ENCODE measurements at regions not wholly inside any gene's neighbourhood (a gene's known extent, or its start where the extent isn't known, plus 50 kb on each side); places are given as distances from the start of the nearest gene placed in this dataset.

GRCh38 chr12:71295953-71296352, 138.2 kb upstream of the TSPAN8 start:
- no peaks in the 10 kb centered on the region for H3K27me3 ChIP-seq (ENCODE audit: control insufficient read depth, insufficient read depth, low read length)
- no peaks in the 10 kb centered on the region for H3K36me3 ChIP-seq (ENCODE audit: control insufficient read depth, insufficient read depth, low read length)
- H3K9ac ChIP-seq (ENCODE audit: insufficient read depth, low read length) = no peak overlapping the region
- H3K4me1 ChIP-seq (ENCODE audit: control insufficient read depth, extremely low read depth, insufficient read depth, low read length) = no peaks in the 10 kb centered on the region
- H2AFZ ChIP-seq (ENCODE audit: low read length) = no peak overlapping the region
- H3K4me3 ChIP-seq (replicated peaks in 1 of 4; ENCODE audit: control extremely low read depth in 1 of 4, insufficient read depth in 1 of 4, low read depth in 3 of 4, low read length in 4 of 4) = no peak overlapping the region
- no peak overlapping the region for H3K27ac ChIP-seq (ENCODE audit: insufficient read depth, low read length)
- DNase-seq (ENCODE audit: low read depth in 2 of 2) = peak in 1 of 2 donors; percentile 1
- no peaks in the 10 kb centered on the region for H4K20me1 ChIP-seq (ENCODE audit: control insufficient read depth, extremely low read depth, insufficient read depth, low read length)
- TF ChIP-seq CTCF (conservative IDR thresholded peaks at IDR 0.05 in 1 of 2, IDR thresholded peaks at IDR 0.05 in 1 of 2; ENCODE audit: low read depth in 1 of 2, low read length in 2 of 2) (no peak), EZH2 (IDR thresholded peaks at IDR 0.05; ENCODE audit: low read length, missing control alignments) (no peak)
- no peak overlapping the region for H3K4me2 ChIP-seq (ENCODE audit: extremely low read depth, insufficient read depth, low read length)
- no peaks in the 10 kb centered on the region for H3K79me2 ChIP-seq (ENCODE audit: control insufficient read depth, insufficient read depth, low read length)
- H3K9me3 ChIP-seq (ENCODE audit: control insufficient read depth, insufficient read depth, low read depth, low read length) = no peaks in the 10 kb centered on the region

- Histone ChIP-seq H3K79me2 (ENCODE audit: control insufficient read depth, insufficient read depth, low read length) (no peaks in the 10 kb centered on the region), H2AFZ (ENCODE audit: low read length) (no peak overlapping the region), H3K27ac (ENCODE audit: insufficient read depth, low read length) (no peak overlapping the region), H3K4me1 (ENCODE audit: control insufficient read depth, extremely low read depth, insufficient read depth, low read length) (no peaks in the 10 kb centered on the region), H3K4me3 (replicated peaks in 1 of 4; ENCODE audit: control extremely low read depth in 1 of 4, insufficient read depth in 1 of 4, low read depth in 3 of 4, low read length in 4 of 4) (no peak overlapping the region), H4K20me1 (ENCODE audit: control insufficient read depth, extremely low read depth, insufficient read depth, low read length) (no peaks in the 10 kb centered on the region), H3K36me3 (ENCODE audit: control insufficient read depth, insufficient read depth, low read length) (no peaks in the 10 kb centered on the region), H3K4me2 (ENCODE audit: extremely low read depth, insufficient read depth, low read length) (no peak overlapping the region), H3K9ac (ENCODE audit: insufficient read depth, low read length) (no peak overlapping the region), H3K27me3 (ENCODE audit: control insufficient read depth, insufficient read depth, low read length) (no peaks in the 10 kb centered on the region), H3K9me3 (ENCODE audit: control insufficient read depth, insufficient read depth, low read depth, low read length) (no peaks in the 10 kb centered on the region)
- no peak for DNase-seq (ENCODE audit: low read depth in 2 of 2)
- no peak for TF ChIP-seq EZH2 (IDR thresholded peaks at IDR 0.05; ENCODE audit: low read length, missing control alignments)
- no peak for TF ChIP-seq CTCF (conservative IDR thresholded peaks at IDR 0.05 in 1 of 2, IDR thresholded peaks at IDR 0.05 in 1 of 2; ENCODE audit: low read depth in 1 of 2, low read length in 2 of 2)
These were observed 133.9 kb upstream of the TSPAN8 start for GRCh38 chr12:71291746-71292145.

DNA sequence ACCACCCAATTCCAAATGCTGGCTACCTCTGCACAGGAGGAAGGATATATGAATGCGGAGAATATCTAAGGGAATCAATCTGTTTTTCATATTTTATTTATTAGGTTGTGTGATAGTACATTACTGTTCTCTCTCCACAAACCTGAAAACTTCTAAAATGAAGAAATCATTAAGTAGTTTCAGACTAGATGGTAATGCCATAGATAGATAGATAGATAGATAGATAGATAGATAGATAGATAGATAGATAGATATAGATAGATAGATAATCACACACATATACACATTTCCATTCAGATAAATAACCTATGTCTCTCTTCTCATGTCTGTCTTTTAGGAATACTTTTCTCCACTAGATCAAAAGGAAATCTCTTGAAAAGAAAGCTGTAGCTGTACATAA, 126.1 kb upstream of the TSPAN8 start:
- H3K4me3 ChIP-seq (replicated peaks in 1 of 4; ENCODE audit: control extremely low read depth in 1 of 4, insufficient read depth in 1 of 4, low read depth in 3 of 4, low read length in 4 of 4) = no peak overlapping the region
- H3K9ac ChIP-seq (ENCODE audit: insufficient read depth, low read length) = no peak overlapping the region
- no peak for DNase-seq (ENCODE audit: low read depth in 2 of 2)
- H3K79me2 ChIP-seq (ENCODE audit: control insufficient read depth, insufficient read depth, low read length) = no peaks in the 10 kb centered on the region
- no peaks in the 10 kb centered on the region for H3K4me1 ChIP-seq (ENCODE audit: control insufficient read depth, extremely low read depth, insufficient read depth, low read length)
- no peaks in the 10 kb centered on the region for H3K9me3 ChIP-seq (ENCODE audit: control insufficient read depth, insufficient read depth, low read depth, low read length)
- no peak overlapping the region for H3K4me2 ChIP-seq (ENCODE audit: extremely low read depth, insufficient read depth, low read length)
- H3K36me3 ChIP-seq (ENCODE audit: control insufficient read depth, insufficient read depth, low read length) = no peaks in the 10 kb centered on the region
- no peaks in the 10 kb centered on the region for H3K27me3 ChIP-seq (ENCODE audit: control insufficient read depth, insufficient read depth, low read length)
- no peak for TF ChIP-seq EZH2 (IDR thresholded peaks at IDR 0.05; ENCODE audit: low read length, missing control alignments)
- TF ChIP-seq CTCF (conservative IDR thresholded peaks at IDR 0.05 in 1 of 2, IDR thresholded peaks at IDR 0.05 in 1 of 2; ENCODE audit: low read depth in 1 of 2, low read length in 2 of 2) = no peak
- no peak overlapping the region for H2AFZ ChIP-seq (ENCODE audit: low read length)
- no peaks in the 10 kb centered on the region for H4K20me1 ChIP-seq (ENCODE audit: control insufficient read depth, extremely low read depth, insufficient read depth, low read length)
- no peak overlapping the region for H3K27ac ChIP-seq (ENCODE audit: insufficient read depth, low read length)

All from fibroblast of lung (primary cell).